Neural cell (in vitro differentiated cells): ENCODE measurements at regions not wholly inside any gene's neighbourhood (a gene's known extent, or its start where the extent isn't known, plus 50 kb on each side); places are given as distances from the start of the nearest gene placed in this dataset.

Source experiments
- H2AFZ ChIP-seq: fragments of 200-600, 300-800 bp; sonication (generic), shearing (Covaris generic); 2 replicates; pipeline ENCODE4 v1.6.0; 2014; ENCODE audit warnings: low read depth, mild to moderate bottlenecking, antibody characterized with exemption, low read length, moderate library complexity
- H3F3A ChIP-seq: fragments of 200-600 bp; shearing (Covaris generic); 2 replicates; pipeline ENCODE4 v1.6.1; 2016; ENCODE audit warnings: mild to moderate bottlenecking, moderate library complexity, mixed read lengths, antibody characterized with exemption, low read length; ENCODE audit not compliant: insufficient read depth, poor library complexity, severe bottlenecking
- H3K27ac ChIP-seq: fragments of 200-600, 300-800 bp; sonication (generic), shearing (Covaris generic); 2 replicates; pipeline ENCODE4 v1.5.1; 2014; ENCODE audit warnings: mild to moderate bottlenecking, low read length, moderate library complexity
- H3K27me3 ChIP-seq: fragments of 300-800, 200-600 bp; sonication (generic), shearing (Covaris generic); 2 replicates; pipeline ENCODE4 v1.6.0; 2014; ENCODE audit warnings: mild to moderate bottlenecking, low read depth, low read length, moderate library complexity; ENCODE audit not compliant: insufficient read depth
- H3K36me3 ChIP-seq: fragments of 300-800, 200-600 bp; sonication (generic), shearing (Covaris generic); 2 replicates; pipeline ENCODE4 v1.5.1; 2014; ENCODE audit warnings: mild to moderate bottlenecking, antibody characterized with exemption, low read length, moderate library complexity; ENCODE audit not compliant: insufficient read depth
- H3K4me2 ChIP-seq: fragments of 300-800, 200-600 bp; sonication (generic), shearing (Covaris generic); 2 replicates; pipeline ENCODE4 v1.6.0; 2014; ENCODE audit warnings: mild to moderate bottlenecking, low read length
- H3K4me3 ChIP-seq: fragments of 300-800, 200-600 bp; sonication (generic), shearing (Covaris generic); 2 replicates; pipeline ENCODE4 v1.5.1; 2014; ENCODE audit warnings: mild to moderate bottlenecking, low read length, moderate library complexity
- H3K79me2 ChIP-seq: fragments of 200-600 bp; shearing (Covaris generic); replicated peaks from 2 replicates; pipeline ENCODE4 v1.6.0; 2014; ENCODE audit warnings: mild to moderate bottlenecking, low read length, moderate library complexity; ENCODE audit not compliant: insufficient read depth
- H3K9ac ChIP-seq: fragments of 300-800, 200-600 bp; sonication (generic), shearing (Covaris generic); 2 replicates; pipeline ENCODE4 v1.6.1; 2016; ENCODE audit warnings: mild to moderate bottlenecking, low read length, mixed read lengths
- H3K9me2 ChIP-seq: fragments of 200-600 bp; shearing (Covaris generic); 2 replicates; pipeline ENCODE4 v1.6.1; 2016; ENCODE audit warnings: mild to moderate bottlenecking, low read length, mixed read lengths; ENCODE audit not compliant: insufficient read depth
- H3K9me3 ChIP-seq: fragments of 200-600, 300-800 bp; sonication (generic), shearing (Covaris generic); 2 replicates; pipeline ENCODE4 v1.6.1; 2016; ENCODE audit warnings: mild to moderate bottlenecking, mixed run types, low read length, moderate library complexity, mixed read lengths
- H4K20me1 ChIP-seq: fragments of 200-600 bp; shearing (Covaris generic); 2 replicates; pipeline ENCODE4 v1.6.1; 2016; ENCODE audit warnings: mild to moderate bottlenecking, mixed run types; ENCODE audit not compliant: insufficient read depth
- CTCF ChIP-seq: fragments of 450-650 bp; IDR thresholded peaks from 2 replicates; pipeline ENCODE4 v1.5.1; 2014; ENCODE audit warnings: antibody characterized with exemption, mild to moderate bottlenecking, moderate library complexity; ENCODE audit not compliant: poor library complexity, severe bottlenecking
- EP300 ChIP-seq: fragments of 450-650 bp; conservative IDR thresholded peaks from 2 replicates; pipeline ENCODE4 v1.6.1; 2014; ENCODE audit warnings: antibody characterized with exemption, mild to moderate bottlenecking, moderate library complexity; ENCODE audit not compliant: poor library complexity, severe bottlenecking
- EZH2 ChIP-seq: fragments of 200-600, 300-800 bp; shearing (Covaris generic), sonication (generic); IDR thresholded peaks from 2 replicates; pipeline ENCODE4 v1.6.1; 2014; ENCODE audit warnings: antibody characterized with exemption, low read length, borderline replicate concordance, mild to moderate bottlenecking; ENCODE audit not compliant: insufficient read depth, poor library complexity, severe bottlenecking
- MXI1 ChIP-seq: fragments of 450-650 bp; conservative IDR thresholded peaks from 2 replicates; pipeline ENCODE4 v1.6.1; 2014; ENCODE audit warnings: antibody characterized with exemption, mild to moderate bottlenecking; ENCODE audit not compliant: poor library complexity, severe bottlenecking
- POLR2AphosphoS5 ChIP-seq: IDR thresholded peaks from 2 replicates; pipeline ENCODE4 v1.6.1; 2012
- RAD21 ChIP-seq: fragments of 450-650 bp; conservative IDR thresholded peaks from 2 replicates; pipeline ENCODE4 v1.6.1; 2014; ENCODE audit warnings: antibody characterized with exemption, mild to moderate bottlenecking, moderate library complexity
- REST ChIP-seq: IDR thresholded peaks from 2 replicates; pipeline ENCODE4 v1.6.1; 2012; ENCODE audit warnings: borderline replicate concordance
- SMC3 ChIP-seq: fragments of 450-650 bp; conservative IDR thresholded peaks from 2 replicates; pipeline ENCODE4 v1.6.1; 2014; ENCODE audit warnings: antibody characterized with exemption, mild to moderate bottlenecking, moderate library complexity; ENCODE audit not compliant: poor library complexity
- TAF1 ChIP-seq: IDR thresholded peaks from 2 replicates; pipeline ENCODE4 v1.6.1; 2012; ENCODE audit warnings: low read depth

- Histone ChIP-seq H3K4me2 (no peak overlapping the region), H3K27me3 (no peaks in the 10 kb centered on the region), H4K20me1 (no peaks in the 10 kb centered on the region), H3K9me3 (no peaks in the 10 kb centered on the region), H3K36me3 (no peaks in the 10 kb centered on the region), H3F3A (no peaks in the 10 kb centered on the region), H3K27ac (no peak overlapping the region), H3K79me2 (peaks cover 6% of the 10 kb centered on the region), H2AFZ (no peak overlapping the region), H3K9me2 (no peaks in the 10 kb centered on the region), H3K9ac (no peak overlapping the region), H3K4me3 (no peak overlapping the region)
- TF ChIP-seq CTCF (no peak), RAD21 (no peak), REST (no peak), POLR2AphosphoS5 (no peak), MXI1 (no peak), SMC3 (no peak), TAF1 (no peak), EZH2 (no peak), EP300 (no peak)
Measured at GRCh38 chr1:222886878-222887351, 72.1 kb downstream of the DISP1 start.

- Histone ChIP-seq H3K9ac (no peak overlapping the region), H3K27me3 (no peaks in the 10 kb centered on the region), H3K9me3 (no peaks in the 10 kb centered on the region), H3K4me3 (no peak overlapping the region), H3F3A (no peaks in the 10 kb centered on the region), H4K20me1 (no peaks in the 10 kb centered on the region), H2AFZ (no peak overlapping the region), H3K27ac (no peak overlapping the region), H3K36me3 (no peaks in the 10 kb centered on the region), H3K9me2 (no peaks in the 10 kb centered on the region), H3K79me2 (no peaks in the 10 kb centered on the region), H3K4me2 (no peak overlapping the region)
- TF ChIP-seq EP300 (no peak), TAF1 (no peak), REST (no peak), MXI1 (no peak), POLR2AphosphoS5 (no peak), EZH2 (no peak), SMC3 (no peak), CTCF (no peak), RAD21 (no peak)
Measured at GRCh38 chr1:222889440-222889839, 74.6 kb downstream of the DISP1 start.
